ENCODE measurements at regions not wholly inside any gene's neighbourhood (a gene's known extent, or its start where the extent isn't known, plus 50 kb on each side); places are given as distances from the start of the nearest gene placed in this dataset.

DNA sequence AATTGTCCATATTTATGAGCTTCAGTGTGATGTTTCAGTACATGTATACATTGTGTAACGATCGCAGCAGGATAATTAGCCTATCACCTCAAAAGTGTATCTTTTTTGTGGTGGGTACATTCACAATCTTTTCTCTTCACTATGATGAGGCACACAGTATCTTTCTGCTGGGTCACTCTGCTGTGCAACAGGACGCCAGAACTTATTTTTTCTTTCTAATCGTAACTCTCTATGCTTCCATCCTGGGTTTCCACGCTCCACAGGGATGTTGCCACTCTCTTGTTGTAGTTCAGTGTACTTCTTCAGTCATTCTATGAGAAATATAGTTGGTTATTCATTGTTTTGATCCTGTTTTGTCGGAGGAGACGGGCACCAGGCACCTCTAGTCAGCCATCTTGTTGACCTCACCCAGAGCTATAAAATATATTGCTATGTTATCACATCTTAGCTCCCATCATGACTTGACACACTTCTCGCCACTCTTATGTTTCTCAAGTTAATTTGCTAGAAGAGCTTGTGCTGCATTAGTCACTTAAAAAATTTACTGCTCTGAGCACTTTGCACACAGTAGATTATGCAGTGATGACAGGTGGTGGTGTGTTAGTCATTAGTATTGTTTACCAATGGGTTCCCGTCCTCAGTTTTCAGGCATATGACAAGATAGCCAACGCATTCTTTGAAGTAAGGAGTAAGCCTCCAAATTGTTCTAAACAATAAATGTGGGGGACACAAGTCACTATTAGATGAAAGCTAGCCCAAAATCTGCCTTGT lies 1002.7 kb upstream of the PCDH7 start:
- TF ChIP-seq, protein P1, sequence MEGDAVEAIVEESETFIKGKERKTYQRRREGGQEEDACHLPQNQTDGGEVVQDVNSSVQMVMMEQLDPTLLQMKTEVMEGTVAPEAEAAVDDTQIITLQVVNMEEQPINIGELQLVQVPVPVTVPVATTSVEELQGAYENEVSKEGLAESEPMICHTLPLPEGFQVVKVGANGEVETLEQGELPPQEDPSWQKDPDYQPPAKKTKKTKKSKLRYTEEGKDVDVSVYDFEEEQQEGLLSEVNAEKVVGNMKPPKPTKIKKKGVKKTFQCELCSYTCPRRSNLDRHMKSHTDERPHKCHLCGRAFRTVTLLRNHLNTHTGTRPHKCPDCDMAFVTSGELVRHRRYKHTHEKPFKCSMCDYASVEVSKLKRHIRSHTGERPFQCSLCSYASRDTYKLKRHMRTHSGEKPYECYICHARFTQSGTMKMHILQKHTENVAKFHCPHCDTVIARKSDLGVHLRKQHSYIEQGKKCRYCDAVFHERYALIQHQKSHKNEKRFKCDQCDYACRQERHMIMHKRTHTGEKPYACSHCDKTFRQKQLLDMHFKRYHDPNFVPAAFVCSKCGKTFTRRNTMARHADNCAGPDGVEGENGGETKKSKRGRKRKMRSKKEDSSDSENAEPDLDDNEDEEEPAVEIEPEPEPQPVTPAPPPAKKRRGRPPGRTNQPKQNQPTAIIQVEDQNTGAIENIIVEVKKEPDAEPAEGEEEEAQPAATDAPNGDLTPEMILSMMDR (IDR thresholded peaks at IDR 0.05; ENCODE audit: extremely low read depth in 1 of 2, insufficient read depth in 1 of 2, low read depth in 1 of 2, low read length in 2 of 2): no peak
- no peak for TF ChIP-seq POLR2AphosphoS5 (IDR thresholded peaks at IDR 0.05; ENCODE audit: insufficient read depth, low read depth, low read length)

All from endothelial cell of umbilical vein (primary cell).